Esophagus squamous epithelium (tissue), 4 donors: ENCODE measurements at regions not wholly inside any gene's neighbourhood (a gene's known extent, or its start where the extent isn't known, plus 50 kb on each side); places are given as distances from the start of the nearest gene placed in this dataset.

Source experiments
- POLR2A ChIP-seq, 4 donors: fragments of 450-650 bp; IDR thresholded peaks; one replicate each; pipeline ENCODE4 v1.6.1; 2017; ENCODE audit warnings: antibody characterized with exemption in 4 of 4, mild to moderate bottlenecking in 4 of 4, moderate library complexity in 3 of 4
- TF ChIP-seq, protein P1 (sequence below), 6 experiments: fragments of 450-650 bp in 4 of 6; fragments of 200-600 bp in 2 of 6; sonication (generic) in 2 of 6; IDR thresholded peaks; one replicate each; pipeline ENCODE4 v1.5.1; 2016 to 2019; ENCODE audit warnings: antibody characterized with exemption in 6 of 6, mild to moderate bottlenecking in 4 of 6, moderate library complexity in 4 of 6

DNA sequence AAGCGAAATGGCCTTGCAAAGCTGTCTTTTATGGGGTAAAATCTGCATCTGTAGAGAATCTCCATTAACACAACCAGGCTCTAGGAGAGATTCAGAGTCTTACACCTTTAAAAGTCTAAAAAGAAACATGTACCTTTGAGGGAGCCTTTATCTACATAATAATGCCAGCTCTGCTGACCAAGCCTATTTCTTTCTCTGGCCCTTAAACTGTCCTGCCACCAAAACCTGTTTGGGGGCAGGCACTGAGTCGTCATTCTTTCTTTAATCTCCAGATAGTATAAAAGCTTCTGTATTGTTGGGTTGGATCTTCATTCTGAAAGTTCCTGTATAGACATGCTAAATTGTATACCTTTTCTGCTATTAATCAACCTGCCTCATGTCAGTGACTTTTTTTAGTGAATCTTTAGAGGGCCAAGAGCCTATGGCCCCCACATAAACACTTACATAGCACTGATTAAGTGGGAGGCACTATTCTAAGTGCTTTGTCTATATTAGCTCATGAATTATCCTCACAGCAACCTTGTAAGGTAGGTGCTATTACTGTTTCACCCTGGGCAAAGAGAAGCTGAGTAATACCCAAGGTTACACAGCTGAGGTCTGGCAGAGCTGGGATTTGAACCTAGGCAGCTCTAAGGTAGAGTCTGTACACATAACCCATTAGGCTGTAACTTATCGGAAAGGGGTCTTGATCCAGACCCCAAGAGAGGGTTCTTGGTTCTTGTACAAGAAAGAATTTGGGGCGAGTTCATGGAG, 232.3 kb upstream of the DTNBP1 start:
- TF ChIP-seq, protein P1, sequence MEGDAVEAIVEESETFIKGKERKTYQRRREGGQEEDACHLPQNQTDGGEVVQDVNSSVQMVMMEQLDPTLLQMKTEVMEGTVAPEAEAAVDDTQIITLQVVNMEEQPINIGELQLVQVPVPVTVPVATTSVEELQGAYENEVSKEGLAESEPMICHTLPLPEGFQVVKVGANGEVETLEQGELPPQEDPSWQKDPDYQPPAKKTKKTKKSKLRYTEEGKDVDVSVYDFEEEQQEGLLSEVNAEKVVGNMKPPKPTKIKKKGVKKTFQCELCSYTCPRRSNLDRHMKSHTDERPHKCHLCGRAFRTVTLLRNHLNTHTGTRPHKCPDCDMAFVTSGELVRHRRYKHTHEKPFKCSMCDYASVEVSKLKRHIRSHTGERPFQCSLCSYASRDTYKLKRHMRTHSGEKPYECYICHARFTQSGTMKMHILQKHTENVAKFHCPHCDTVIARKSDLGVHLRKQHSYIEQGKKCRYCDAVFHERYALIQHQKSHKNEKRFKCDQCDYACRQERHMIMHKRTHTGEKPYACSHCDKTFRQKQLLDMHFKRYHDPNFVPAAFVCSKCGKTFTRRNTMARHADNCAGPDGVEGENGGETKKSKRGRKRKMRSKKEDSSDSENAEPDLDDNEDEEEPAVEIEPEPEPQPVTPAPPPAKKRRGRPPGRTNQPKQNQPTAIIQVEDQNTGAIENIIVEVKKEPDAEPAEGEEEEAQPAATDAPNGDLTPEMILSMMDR (IDR thresholded peaks at IDR 0.05), result no peak
- no peak for TF ChIP-seq POLR2A (IDR thresholded peaks at IDR 0.05)
